Rectal smooth muscle tissue (tissue), 1 donor: ENCODE measurements at regions not wholly inside any gene's neighbourhood (a gene's known extent, or its start where the extent isn't known, plus 50 kb on each side); places are given as distances from the start of the nearest gene placed in this dataset.
"Not testable (repeated sequence)": the region's sequence is repeated elsewhere in the genome, so short reads cannot be mapped to it uniquely, and the experiment has no call there.

Source experiments
- H3K27ac ChIP-seq: one replicate; pipeline ENCODE4 v1.7.0; 2013; ENCODE audit warnings: low read depth, low read length, inconsistent platforms
- H3K27me3 ChIP-seq: one replicate; pipeline ENCODE4 v1.7.0; 2013; ENCODE audit warnings: low read length; ENCODE audit not compliant: control insufficient read depth, insufficient read depth
- H3K36me3 ChIP-seq: one replicate; pipeline ENCODE4 v1.7.0; 2013; ENCODE audit warnings: low read length; ENCODE audit not compliant: control insufficient read depth, insufficient read depth
- H3K4me1 ChIP-seq: one replicate; pipeline ENCODE4 v1.7.0; 2013; ENCODE audit warnings: low read length; ENCODE audit not compliant: control insufficient read depth, insufficient read depth
- H3K4me3 ChIP-seq: one replicate; pipeline ENCODE4 v1.7.0; 2013; ENCODE audit warnings: low read length
- H3K9ac ChIP-seq: one replicate; pipeline ENCODE4 v1.7.0; 2013; ENCODE audit warnings: low read length

DNA sequence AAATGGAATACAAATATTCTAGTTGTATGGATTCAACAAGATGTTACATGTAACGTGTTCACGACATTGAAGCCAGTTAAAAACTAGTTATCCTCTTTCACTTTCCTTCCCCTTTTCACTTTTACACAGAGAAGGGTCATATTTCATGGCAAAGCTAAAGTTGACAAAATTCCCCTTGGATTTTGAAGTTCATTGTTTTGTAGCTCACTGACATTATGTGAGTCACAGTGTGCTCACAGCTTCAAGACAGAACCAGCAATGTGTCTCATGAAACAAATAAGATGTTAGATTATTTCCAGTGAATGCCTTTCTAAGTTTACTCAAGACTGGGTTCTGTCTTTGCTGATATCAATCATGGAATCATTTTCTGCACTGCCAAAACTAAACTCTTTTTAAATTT is 535.5 kb upstream of the GRIN3A start:
- Histone ChIP-seq H3K4me1 (no peaks in the 10 kb centered on the region), H3K4me3 (no peak overlapping the region), H3K27me3 (no peaks in the 10 kb centered on the region), H3K9ac (no peak overlapping the region), H3K36me3 (no peaks in the 10 kb centered on the region), H3K27ac (no peak overlapping the region)

DNA sequence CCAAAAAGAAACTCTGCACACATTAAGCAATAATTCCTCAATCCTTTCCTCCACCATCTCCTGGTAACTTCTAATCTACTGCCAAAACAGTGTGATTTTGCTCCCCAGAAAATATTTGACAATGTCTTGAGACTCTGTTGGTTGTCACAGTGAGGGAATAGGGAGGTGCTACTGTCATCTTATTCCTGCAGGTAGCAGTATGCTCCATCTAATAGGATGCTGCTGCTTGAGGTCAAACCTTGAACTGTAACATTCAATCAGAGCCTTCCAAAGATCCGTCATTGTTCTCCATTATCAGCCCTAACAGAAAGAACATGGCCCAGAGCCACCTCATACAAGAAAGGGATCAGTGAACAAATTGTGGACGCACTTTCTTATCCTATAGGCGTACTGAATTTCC is 514.7 kb upstream of the GRIN3A start:
- no peak overlapping the region for H3K9ac ChIP-seq
- H3K4me3 ChIP-seq, result no peak overlapping the region
- no peaks in the 10 kb centered on the region for H3K27me3 ChIP-seq
- H3K27ac ChIP-seq, result no peak overlapping the region
- no peaks in the 10 kb centered on the region for H3K36me3 ChIP-seq
- no peaks in the 10 kb centered on the region for H3K4me1 ChIP-seq

DNA sequence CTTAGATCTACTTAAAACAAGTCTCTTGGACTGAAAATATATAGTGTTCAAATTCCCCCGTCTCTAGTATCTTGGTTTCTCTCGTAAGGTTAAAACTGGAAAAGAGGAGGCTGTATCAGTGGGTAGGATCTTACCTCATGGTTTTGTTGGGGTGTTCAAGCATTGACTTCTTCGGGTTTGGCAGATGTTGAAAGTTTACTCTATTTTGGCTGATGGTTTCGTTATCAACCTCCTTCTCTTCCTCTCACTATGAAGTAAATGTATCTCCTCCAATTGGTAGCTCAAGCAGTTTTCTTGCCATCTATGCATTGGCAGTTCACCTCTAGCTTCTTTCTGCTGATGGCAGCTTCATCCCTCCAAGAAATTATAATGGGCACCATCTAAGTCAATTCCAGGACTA is 506.5 kb upstream of the GRIN3A start:
- Histone ChIP-seq H3K27me3 (no peaks in the 10 kb centered on the region), H3K4me3 (no peak overlapping the region), H3K36me3 (no peaks in the 10 kb centered on the region)

DNA sequence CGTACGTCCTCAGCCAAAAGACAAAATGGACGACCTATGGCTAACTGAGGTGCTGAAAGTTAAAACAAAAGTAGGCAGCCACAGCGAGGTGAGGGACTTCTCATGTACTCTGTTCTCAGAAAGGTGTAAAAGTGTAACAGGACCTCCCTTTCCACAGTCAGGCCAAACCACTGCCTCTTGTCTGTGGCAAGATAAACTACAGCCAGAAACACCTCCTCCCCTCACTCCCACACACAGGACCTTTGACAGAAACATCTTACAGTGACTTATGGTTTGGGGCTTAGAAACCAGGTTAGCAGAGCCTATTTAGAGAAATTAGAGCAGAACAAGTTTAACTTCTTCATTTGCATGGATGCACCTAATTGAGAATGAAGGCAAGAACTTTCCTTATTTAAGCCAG is 499.1 kb upstream of the GRIN3A start:
- H3K4me1 ChIP-seq, result no peaks in the 10 kb centered on the region
- no peaks in the 10 kb centered on the region for H3K36me3 ChIP-seq
- H3K27ac ChIP-seq, result no peak overlapping the region
- no peaks in the 10 kb centered on the region for H3K27me3 ChIP-seq
- H3K4me3 ChIP-seq, result no peak overlapping the region
- no peak overlapping the region for H3K9ac ChIP-seq

More for the DNA sequence above, 506.5 kb upstream of the GRIN3A start:
- no peak overlapping the region for H3K27ac ChIP-seq
- no peak overlapping the region for H3K9ac ChIP-seq
- no peaks in the 10 kb centered on the region for H3K4me1 ChIP-seq

DNA sequence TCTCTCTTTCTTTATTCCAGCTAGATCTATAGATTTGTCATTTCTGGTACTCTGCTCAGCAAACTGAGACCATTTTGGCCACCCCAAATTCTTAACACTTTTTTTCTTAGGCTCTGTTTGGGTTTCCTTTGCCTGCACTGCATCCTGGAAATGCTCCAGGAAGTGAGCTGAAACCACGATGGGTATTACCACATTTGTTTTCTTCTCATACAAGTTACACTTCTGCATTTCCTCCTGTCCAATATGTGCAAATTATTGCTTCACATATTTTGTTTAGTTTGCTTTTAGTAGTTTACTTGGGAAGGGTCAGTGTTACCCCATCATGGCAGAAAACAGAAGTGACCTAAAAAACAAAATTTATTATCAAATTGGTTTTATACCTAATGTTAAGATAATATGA is 498.6 kb upstream of the GRIN3A start:
- Histone ChIP-seq H3K4me3 (no peak overlapping the region), H3K27ac (no peak overlapping the region), H3K36me3 (no peaks in the 10 kb centered on the region), H3K9ac (no peak overlapping the region), H3K4me1 (no peaks in the 10 kb centered on the region), H3K27me3 (no peaks in the 10 kb centered on the region)

DNA sequence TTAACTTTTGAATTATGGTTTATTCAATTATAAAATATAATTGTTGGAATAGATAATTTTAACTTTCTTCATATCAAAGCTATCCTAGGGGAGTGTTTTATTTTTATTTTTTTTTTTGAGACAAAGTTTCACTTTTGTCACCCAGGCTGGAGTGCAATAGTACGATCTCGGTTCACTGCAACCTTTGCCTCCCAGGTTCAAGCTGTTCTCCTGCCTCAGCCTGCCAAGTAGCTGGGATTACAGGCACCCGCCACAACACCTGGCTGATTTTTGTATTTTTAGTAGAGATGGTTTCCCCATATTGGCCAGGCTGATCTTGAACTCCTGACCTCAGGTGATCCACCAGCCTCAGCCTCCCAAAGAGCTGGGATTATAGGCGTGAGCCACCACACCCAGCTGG is 489.0 kb upstream of the GRIN3A start:
- not testable (repeated sequence) for H3K36me3 ChIP-seq, H3K27me3 ChIP-seq, H3K27ac ChIP-seq, H3K4me3 ChIP-seq, H3K9ac ChIP-seq, H3K4me1 ChIP-seq

DNA sequence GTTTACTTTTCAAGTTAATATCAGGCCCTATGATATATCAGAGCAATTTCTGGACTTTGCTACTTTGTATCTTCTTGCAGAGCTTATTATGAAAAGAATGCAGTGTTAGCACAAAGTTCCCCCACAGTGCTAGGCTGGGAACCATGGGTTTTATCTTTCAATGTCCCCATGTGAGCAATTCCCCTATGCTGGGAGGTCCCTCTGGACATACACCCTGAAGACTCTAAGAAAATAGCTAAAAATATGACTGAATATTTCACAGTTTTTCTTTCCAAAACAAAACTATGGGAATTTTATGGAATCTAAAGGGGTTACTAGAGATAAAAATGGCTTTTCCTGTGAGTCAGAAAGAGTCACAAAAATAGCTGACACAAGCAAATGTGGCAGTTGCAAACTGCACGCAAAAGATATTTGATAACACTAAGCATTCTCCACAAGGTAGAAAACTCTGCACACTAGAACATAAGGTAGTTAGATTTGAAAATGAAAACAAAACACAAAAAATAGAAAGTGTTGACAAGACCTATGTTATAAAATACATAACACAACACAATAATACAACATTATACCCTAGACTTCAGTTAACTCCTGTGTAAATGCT is 487.5 kb upstream of the GRIN3A start:
- Histone ChIP-seq H3K4me3 (no peak overlapping the region), H3K27ac (no peak overlapping the region), H3K4me1 (no peaks in the 10 kb centered on the region), H3K9ac (no peak overlapping the region), H3K36me3 (no peaks in the 10 kb centered on the region), H3K27me3 (no peaks in the 10 kb centered on the region)

DNA sequence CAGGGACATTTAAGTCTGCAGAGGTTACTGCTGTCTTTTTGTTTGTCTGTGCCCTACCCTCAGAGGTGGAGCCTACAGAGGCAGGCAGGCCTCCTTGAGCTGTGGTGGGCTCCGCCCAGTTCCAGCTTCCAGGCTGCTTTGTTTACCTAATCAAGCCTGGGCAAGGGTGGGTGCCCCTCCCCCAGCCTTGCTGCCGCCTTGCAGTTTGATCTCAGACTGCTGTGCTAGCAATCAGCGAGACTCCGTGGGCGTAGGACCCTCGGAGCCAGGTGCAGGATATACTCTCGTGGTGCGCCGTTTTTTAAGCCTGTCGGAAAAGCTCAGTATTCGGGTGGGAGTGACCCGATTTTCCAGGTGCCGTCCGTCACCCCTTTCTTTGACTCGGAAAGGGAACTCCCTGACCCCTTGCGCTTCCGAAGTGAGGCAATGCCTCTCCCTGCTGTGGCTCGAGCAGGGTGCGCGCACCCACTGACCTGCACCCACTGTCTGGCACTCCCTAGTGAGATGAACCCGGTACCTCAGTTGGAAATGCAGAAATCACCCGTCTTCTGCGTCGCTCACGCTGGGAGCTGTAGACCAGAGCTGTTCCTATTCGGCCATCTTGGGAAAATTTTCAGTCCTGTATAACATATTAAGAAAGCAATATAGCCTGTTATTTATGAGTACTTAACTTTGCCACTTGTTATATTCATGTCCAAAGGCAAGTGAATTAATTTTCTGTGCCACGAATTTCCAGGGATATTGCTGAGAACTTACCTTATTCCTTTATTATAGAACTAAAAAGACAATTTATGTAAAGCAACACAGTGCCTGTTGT is 485.1 kb upstream of the GRIN3A start:
- not testable (repeated sequence) for H3K9ac ChIP-seq, H3K36me3 ChIP-seq, H3K27me3 ChIP-seq

DNA sequence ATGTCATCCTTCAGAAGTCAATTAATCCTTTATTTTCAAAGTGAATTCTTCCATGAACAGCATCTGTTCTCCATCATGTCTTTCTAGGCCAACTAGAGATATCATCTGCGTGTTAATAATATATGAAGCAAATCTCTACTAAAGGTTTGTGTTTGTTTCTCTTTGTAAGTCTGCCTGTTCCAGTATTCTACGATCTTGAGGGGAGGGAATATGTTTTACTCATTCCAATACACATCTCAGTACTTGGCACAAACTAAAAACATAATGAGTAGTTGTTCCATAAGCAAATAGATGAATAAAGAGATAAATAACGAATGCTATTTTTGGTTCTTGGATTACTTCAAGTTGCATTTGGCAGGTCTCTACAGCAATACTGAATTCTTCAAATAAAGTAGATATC is 470.7 kb upstream of the GRIN3A start:
- Histone ChIP-seq H3K27ac (no peak overlapping the region), H3K4me3 (no peak overlapping the region), H3K36me3 (no peaks in the 10 kb centered on the region), H3K9ac (no peak overlapping the region), H3K4me1 (no peaks in the 10 kb centered on the region), H3K27me3 (no peaks in the 10 kb centered on the region)

More for the DNA sequence above, 485.1 kb upstream of the GRIN3A start:
- not testable (repeated sequence) for H3K27ac ChIP-seq, H3K4me1 ChIP-seq, H3K4me3 ChIP-seq

DNA sequence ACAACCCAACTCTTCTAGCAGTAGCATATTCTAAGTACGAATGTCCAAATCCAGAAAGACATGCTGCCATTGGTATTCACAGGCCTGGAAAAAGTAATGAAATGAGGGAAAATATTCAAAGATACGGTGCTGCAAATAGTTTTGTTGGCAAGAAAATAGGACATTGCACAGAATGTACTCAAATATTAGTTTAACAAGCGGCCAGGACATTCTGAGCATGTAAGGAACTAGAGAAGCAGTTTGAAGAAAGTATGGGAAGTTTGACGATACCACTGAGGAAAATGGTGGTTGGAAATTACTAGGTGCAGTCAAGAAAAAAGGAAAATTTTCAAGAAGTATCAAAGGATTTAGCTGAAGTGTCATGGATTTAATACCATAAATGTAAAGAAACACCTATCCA is 468.0 kb upstream of the GRIN3A start:
- H3K27me3 ChIP-seq, result no peaks in the 10 kb centered on the region
- H3K36me3 ChIP-seq, result no peaks in the 10 kb centered on the region
- H3K4me1 ChIP-seq, result no peaks in the 10 kb centered on the region
- H3K27ac ChIP-seq, result no peak overlapping the region
- H3K4me3 ChIP-seq, result no peak overlapping the region
- no peak overlapping the region for H3K9ac ChIP-seq

DNA sequence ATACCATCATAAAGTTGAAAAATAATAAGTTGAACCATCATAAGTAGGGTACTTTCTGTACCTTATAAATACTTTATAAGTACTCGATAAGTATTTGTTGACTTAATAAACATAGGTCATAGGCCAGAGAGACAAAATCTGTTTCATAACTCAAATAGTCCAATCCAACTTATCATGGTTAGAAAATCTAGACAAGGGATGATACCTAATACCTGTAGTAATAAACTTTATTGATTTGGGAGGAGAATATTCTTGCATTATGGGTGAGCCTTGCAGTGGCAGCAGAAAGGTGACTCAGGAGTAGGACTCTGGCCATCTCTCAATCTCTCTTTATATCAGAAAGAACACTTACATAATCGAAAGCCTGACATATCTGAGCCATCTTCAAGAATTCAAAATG is 466.8 kb upstream of the GRIN3A start:
- H3K4me1 ChIP-seq, result no peaks in the 10 kb centered on the region
- no peaks in the 10 kb centered on the region for H3K27me3 ChIP-seq
- no peak overlapping the region for H3K9ac ChIP-seq
- H3K27ac ChIP-seq, result no peak overlapping the region
- H3K36me3 ChIP-seq, result no peaks in the 10 kb centered on the region
- no peak overlapping the region for H3K4me3 ChIP-seq

DNA sequence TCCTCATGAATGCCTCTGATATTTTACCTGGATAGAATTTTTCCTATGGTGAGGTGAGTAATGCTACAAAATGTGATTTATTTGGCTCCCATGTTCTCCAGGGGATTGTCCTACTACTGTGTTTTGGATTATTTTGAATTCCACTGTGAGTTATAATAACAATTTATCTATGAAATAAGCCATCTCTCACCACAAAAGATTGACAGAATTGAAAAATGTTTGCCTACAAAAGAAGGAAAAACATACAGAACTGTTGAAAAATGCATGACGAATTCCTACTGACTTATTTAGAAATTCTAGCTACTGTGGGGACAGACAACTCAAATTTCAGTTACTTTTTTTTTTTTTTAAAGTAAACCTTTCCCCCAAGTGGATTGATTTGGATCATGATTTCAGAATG is 463.7 kb upstream of the GRIN3A start:
- no peaks in the 10 kb centered on the region for H3K36me3 ChIP-seq
- no peak overlapping the region for H3K27ac ChIP-seq
- no peaks in the 10 kb centered on the region for H3K4me1 ChIP-seq
- H3K4me3 ChIP-seq, result no peak overlapping the region
- no peaks in the 10 kb centered on the region for H3K27me3 ChIP-seq
- H3K9ac ChIP-seq, result no peak overlapping the region

DNA sequence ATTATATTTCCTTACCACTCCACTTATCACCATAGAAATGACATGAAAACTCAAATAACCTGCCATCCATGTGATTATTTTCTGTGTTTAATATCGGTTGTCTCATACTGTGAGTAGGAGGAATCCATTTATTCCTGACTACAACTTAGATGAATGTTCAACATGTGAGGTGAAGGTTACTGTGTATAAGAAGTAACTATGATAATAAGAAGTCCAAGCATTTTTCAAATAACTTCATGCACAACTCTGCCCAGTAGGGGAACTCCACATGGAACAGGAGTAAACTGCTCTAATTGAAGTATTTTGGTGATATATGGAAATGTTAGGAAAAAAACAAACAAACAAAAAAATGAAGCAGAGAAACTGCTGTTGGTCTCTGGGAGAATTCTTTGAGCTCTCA is 447.5 kb upstream of the GRIN3A start:
- H3K27ac ChIP-seq, result no peak overlapping the region
- no peak overlapping the region for H3K9ac ChIP-seq
- no peak overlapping the region for H3K4me3 ChIP-seq
- H3K36me3 ChIP-seq, result no peaks in the 10 kb centered on the region
- no peaks in the 10 kb centered on the region for H3K27me3 ChIP-seq
- no peaks in the 10 kb centered on the region for H3K4me1 ChIP-seq
